B cell (primary cell): ENCODE measurements at regions not wholly inside any gene's neighbourhood (a gene's known extent, or its start where the extent isn't known, plus 50 kb on each side); places are given as distances from the start of the nearest gene placed in this dataset.

ENCODE experiments used
- EZH2 ChIP-seq: IDR thresholded peaks from 2 replicates; pipeline ENCODE4 v1.6.1; 2012; ENCODE audit warnings: borderline replicate concordance, low read depth, mild to moderate bottlenecking, moderate library complexity, low read length; ENCODE audit not compliant: insufficient read depth, poor library complexity, severe bottlenecking
- TF ChIP-seq, protein P1 (sequence below): fragments of 200-600 bp; IDR thresholded peaks from one replicate; pipeline ENCODE4 v1.8.0; 2022; ENCODE audit warnings: antibody characterized with exemption, mild to moderate bottlenecking

DNA sequence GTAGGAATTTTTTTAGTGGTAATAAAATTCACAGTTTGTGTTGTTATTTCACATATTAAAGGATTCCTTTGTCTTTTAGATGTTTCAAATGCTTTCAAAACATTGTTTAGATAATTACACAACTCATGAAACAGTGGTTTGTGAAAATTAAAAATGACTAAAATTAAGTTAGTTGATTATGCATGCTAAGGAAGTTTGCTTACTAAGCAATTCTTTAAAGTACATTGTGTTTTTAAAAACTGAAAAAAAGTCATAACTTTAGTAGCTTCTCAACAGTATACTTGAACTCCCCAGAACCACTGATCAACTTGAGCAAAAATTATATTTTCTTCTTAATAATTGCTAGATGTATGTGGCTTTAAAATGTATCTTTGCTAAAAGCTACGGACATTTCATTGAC is 298.4 kb upstream of the MC4R start:
- TF ChIP-seq, protein P1, sequence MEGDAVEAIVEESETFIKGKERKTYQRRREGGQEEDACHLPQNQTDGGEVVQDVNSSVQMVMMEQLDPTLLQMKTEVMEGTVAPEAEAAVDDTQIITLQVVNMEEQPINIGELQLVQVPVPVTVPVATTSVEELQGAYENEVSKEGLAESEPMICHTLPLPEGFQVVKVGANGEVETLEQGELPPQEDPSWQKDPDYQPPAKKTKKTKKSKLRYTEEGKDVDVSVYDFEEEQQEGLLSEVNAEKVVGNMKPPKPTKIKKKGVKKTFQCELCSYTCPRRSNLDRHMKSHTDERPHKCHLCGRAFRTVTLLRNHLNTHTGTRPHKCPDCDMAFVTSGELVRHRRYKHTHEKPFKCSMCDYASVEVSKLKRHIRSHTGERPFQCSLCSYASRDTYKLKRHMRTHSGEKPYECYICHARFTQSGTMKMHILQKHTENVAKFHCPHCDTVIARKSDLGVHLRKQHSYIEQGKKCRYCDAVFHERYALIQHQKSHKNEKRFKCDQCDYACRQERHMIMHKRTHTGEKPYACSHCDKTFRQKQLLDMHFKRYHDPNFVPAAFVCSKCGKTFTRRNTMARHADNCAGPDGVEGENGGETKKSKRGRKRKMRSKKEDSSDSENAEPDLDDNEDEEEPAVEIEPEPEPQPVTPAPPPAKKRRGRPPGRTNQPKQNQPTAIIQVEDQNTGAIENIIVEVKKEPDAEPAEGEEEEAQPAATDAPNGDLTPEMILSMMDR: no peak
- TF ChIP-seq EZH2: no peak
